ENCODE measurements at regions not wholly inside any gene's neighbourhood (a gene's known extent, or its start where the extent isn't known, plus 50 kb on each side); places are given as distances from the start of the nearest gene placed in this dataset.

DNA sequence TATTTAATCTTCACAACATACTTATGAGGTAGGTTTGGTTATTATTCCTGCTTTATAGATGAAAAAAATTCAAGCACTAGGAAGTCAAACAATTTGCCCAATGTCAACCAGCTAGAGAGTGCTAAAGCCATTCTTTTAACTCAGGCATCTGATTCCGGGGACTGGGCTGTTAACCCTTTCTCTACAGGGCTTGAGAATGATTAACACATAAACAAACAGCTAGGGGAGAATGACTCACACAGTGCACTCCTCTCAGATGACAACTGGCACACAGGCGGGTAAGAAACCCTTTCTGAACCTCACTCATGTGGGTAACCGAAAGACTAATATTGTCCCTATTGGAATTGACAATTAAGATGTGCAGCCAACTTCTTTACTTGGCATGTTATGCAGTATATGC is 86.3 kb upstream of the FSHR start:
- SMC1A ChIA-PET (ENCODE audit: uncharacterized antibody, unreplicated experiment), result no interaction called here
- no peaks in the 10 kb centered on the region for H3K9me3 ChIP-seq (replicated peaks; ENCODE audit: control insufficient read depth, insufficient read depth, low read length)
- no peak for DNase-seq (ENCODE audit: low read depth, low spot score)
- no peaks in the 10 kb centered on the region for H4K20me1 ChIP-seq (ENCODE audit: control insufficient read depth, insufficient read depth)
- no peak overlapping the region for H2AFZ ChIP-seq (ENCODE audit: control insufficient read depth, low read depth, low read length)
- POLR2A ChIA-PET, result no interaction called here
- no peaks in the 10 kb centered on the region for H3K79me2 ChIP-seq (ENCODE audit: control insufficient read depth, insufficient read depth, low read length)
- no TSS peak for BruUV-seq (replicated peaks)
- 15% methylated on average over 3 of the region's 3 CpGs for WGBS (ENCODE audit: insufficient coverage, insufficient replicate concordance, low lambda C conversion rate, missing lambda C conversion rate)
- no peak overlapping the region for H3K27ac ChIP-seq (ENCODE audit: control insufficient read depth, insufficient read depth)
- RAD21 ChIA-PET (ENCODE audit: unreplicated experiment), result no interaction called here
- H3K4me2 ChIP-seq (ENCODE audit: control insufficient read depth, insufficient read depth), result no peak overlapping the region
- no peak overlapping the region for H3K9ac ChIP-seq (ENCODE audit: control insufficient read depth, insufficient read depth, low read length)
- no peak for FAIRE-seq
- intact Hi-C loops (cut with micrococcal nuclease; ENCODE audit: unreplicated experiment), result no loop called here
- in situ Hi-C loops (cut with MboI), result no loop called here
- no peaks in the 10 kb centered on the region for H3K27me3 ChIP-seq (replicated peaks in 1 of 2; ENCODE audit: control insufficient read depth in 2 of 2, insufficient read depth in 2 of 2, low read length in 1 of 2)
- H3K4me3 ChIP-seq, result no peak overlapping the region
- TF ChIP-seq FOXM1 (IDR thresholded peaks at IDR 0.05; ENCODE audit: low read depth, low read length), result no peak
- H3K4me1 ChIP-seq (ENCODE audit: control insufficient read depth, insufficient read depth, low read length), result no peaks in the 10 kb centered on the region
- CTCF ChIA-PET, result no interaction called here
- H3K36me3 ChIP-seq (ENCODE audit: control insufficient read depth in 2 of 2, insufficient read depth in 2 of 2, low read length in 1 of 2), result no peaks in the 10 kb centered on the region
- no peak for ATAC-seq

DNA sequence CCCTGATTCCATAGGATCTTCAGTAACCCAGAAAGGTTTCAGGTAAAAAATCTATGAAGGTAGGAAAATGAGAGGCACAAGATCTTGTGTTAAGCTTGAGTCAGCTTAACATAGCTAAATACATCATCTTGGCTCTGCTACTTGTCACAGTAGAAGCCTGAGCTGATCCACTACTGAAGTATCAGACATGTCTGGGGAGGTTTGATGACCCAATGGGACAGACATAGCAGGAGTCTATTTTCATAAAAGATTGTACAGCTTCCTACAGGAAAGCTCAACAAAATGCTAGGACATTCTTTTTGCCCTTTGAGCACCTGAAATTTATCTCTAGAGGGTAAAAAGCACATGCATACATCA is 84.3 kb upstream of the FSHR start:
- DNase-seq (ENCODE audit: low read depth, low spot score) (no peak), FAIRE-seq (no peak), ATAC-seq (no peak)
- H3K4me2 ChIP-seq (ENCODE audit: control insufficient read depth, insufficient read depth), result no peak overlapping the region
- POLR2A ChIA-PET, result no interaction called here
- no TSS peak for BruUV-seq (replicated peaks)
- H3K36me3 ChIP-seq (ENCODE audit: control insufficient read depth in 2 of 2, insufficient read depth in 2 of 2, low read length in 1 of 2), result no peaks in the 10 kb centered on the region
- H4K20me1 ChIP-seq (ENCODE audit: control insufficient read depth, insufficient read depth), result no peaks in the 10 kb centered on the region
- H3K4me1 ChIP-seq (ENCODE audit: control insufficient read depth, insufficient read depth, low read length), result no peaks in the 10 kb centered on the region
- SMC1A ChIA-PET (ENCODE audit: uncharacterized antibody, unreplicated experiment), result no interaction called here
- intact Hi-C loops (cut with micrococcal nuclease; ENCODE audit: unreplicated experiment) (no loop called here), in situ Hi-C loops (cut with MboI) (no loop called here)
- no peak overlapping the region for H3K4me3 ChIP-seq
- CTCF ChIA-PET, result no interaction called here
- no peaks in the 10 kb centered on the region for H3K79me2 ChIP-seq (ENCODE audit: control insufficient read depth, insufficient read depth, low read length)
- RAD21 ChIA-PET (ENCODE audit: unreplicated experiment), result no interaction called here
- H3K27me3 ChIP-seq (replicated peaks in 1 of 2; ENCODE audit: control insufficient read depth in 2 of 2, insufficient read depth in 2 of 2, low read length in 1 of 2), result no peaks in the 10 kb centered on the region
- no peak overlapping the region for H3K27ac ChIP-seq (ENCODE audit: control insufficient read depth, insufficient read depth)
- TF ChIP-seq ATF7 (IDR thresholded peaks at IDR 0.05; ENCODE audit: low read depth), result no peak
- no peak for TF ChIP-seq TCF12 (IDR thresholded peaks at IDR 0.05; ENCODE audit: low read depth, low read length)
- H3K9me3 ChIP-seq (replicated peaks; ENCODE audit: control insufficient read depth, insufficient read depth, low read length), result no peaks in the 10 kb centered on the region
- H2AFZ ChIP-seq (ENCODE audit: control insufficient read depth, low read depth, low read length), result no peak overlapping the region
- no peak overlapping the region for H3K9ac ChIP-seq (ENCODE audit: control insufficient read depth, insufficient read depth, low read length)
